DND-41 (cell line): ENCODE measurements at regions not wholly inside any gene's neighbourhood (a gene's known extent, or its start where the extent isn't known, plus 50 kb on each side); places are given as distances from the start of the nearest gene placed in this dataset.

ENCODE experiments used
- ATAC-seq: fragments of 200-7000 bp; cut with Tn5 transposase; 3 replicates; pipeline ENCODE4 v1.9.1; 2021; ENCODE audit warnings: low read depth; ENCODE audit not compliant: insufficient read depth
- DNase-seq: peaks from one replicate; pipeline ENCODE4 v3.0.0-alpha.2; 2020
- H2AFZ ChIP-seq: 2 replicates; pipeline ENCODE4 v1.6.0; 2012; ENCODE audit warnings: low read depth, low read length
- H3K27ac ChIP-seq: 2 replicates; pipeline ENCODE4 v1.5.1; 2012; ENCODE audit warnings: low read length, inconsistent platforms
- H3K27me3 ChIP-seq: fragments of 200-600 bp; sonication (generic); 2 replicates; pipeline ENCODE4 v1.6.0; 2012; ENCODE audit warnings: low read length, mild to moderate bottlenecking, inconsistent platforms; ENCODE audit not compliant: insufficient read depth, poor library complexity
- H3K36me3 ChIP-seq: 2 replicates; pipeline ENCODE4 v1.5.1; 2012; ENCODE audit warnings: low read length, inconsistent platforms; ENCODE audit not compliant: insufficient read depth
- H3K4me1 ChIP-seq: 2 replicates; pipeline ENCODE4 v1.5.1; 2012; ENCODE audit warnings: mild to moderate bottlenecking, low read length; ENCODE audit not compliant: insufficient read depth
- H3K4me2 ChIP-seq: 2 replicates; pipeline ENCODE4 v1.6.0; 2012; ENCODE audit warnings: mild to moderate bottlenecking, moderate library complexity, low read length, inconsistent platforms; ENCODE audit not compliant: insufficient read depth
- H3K4me3 ChIP-seq, 2 experiments: fragments of 200-600 bp in 1 of 2; shearing (Covaris generic) in 1 of 2; 2 replicates each; pipeline ENCODE4 v1.5.1; 2012 to 2016; ENCODE audit warnings: inconsistent platforms in 2 of 2, low read length in 2 of 2, mild to moderate bottlenecking in 2 of 2, low read depth in 1 of 2, moderate library complexity in 1 of 2
- H3K79me2 ChIP-seq: 2 replicates; pipeline ENCODE4 v1.6.0; 2012; ENCODE audit warnings: low read length, inconsistent platforms; ENCODE audit not compliant: insufficient read depth
- H3K9ac ChIP-seq: 2 replicates; pipeline ENCODE4 v1.6.0; 2012; ENCODE audit warnings: low read depth, mild to moderate bottlenecking, inconsistent platforms, low read length, moderate library complexity
- H3K9me3 ChIP-seq: 2 replicates; pipeline ENCODE4 v1.5.1; 2012; ENCODE audit warnings: low read length, moderate library complexity, mild to moderate bottlenecking, inconsistent platforms; ENCODE audit not compliant: insufficient read depth, severe bottlenecking
- H4K20me1 ChIP-seq: 2 replicates; pipeline ENCODE4 v1.6.0; 2012; ENCODE audit warnings: low read length; ENCODE audit not compliant: insufficient read depth
- CTCF ChIP-seq: IDR thresholded peaks from 2 replicates; pipeline ENCODE4 v1.5.1; 2012; ENCODE audit warnings: borderline replicate concordance, low read length, moderate library complexity, mild to moderate bottlenecking; ENCODE audit not compliant: poor library complexity, severe bottlenecking; ENCODE audit errors: extremely low read depth
- EZH2 ChIP-seq: IDR thresholded peaks from 3 replicates; pipeline ENCODE4 v1.6.1; 2012; ENCODE audit warnings: borderline replicate concordance, low read depth, mild to moderate bottlenecking, moderate library complexity, low read length, inconsistent platforms; ENCODE audit not compliant: severe bottlenecking

GRCh38 chr6:14382678-14383236, 265.2 kb downstream of the CD83 start:
- no peak for ATAC-seq
- Histone ChIP-seq H3K27me3 (no peaks in the 10 kb centered on the region), H3K9ac (peak overlapping the region; percentile 47), H3K36me3 (no peaks in the 10 kb centered on the region), H3K4me1 (peaks cover 71% of the 10 kb centered on the region), H2AFZ (no peak overlapping the region), H3K4me2 (peak overlapping the region; percentile 43), H3K4me3 (no peak overlapping the region), H4K20me1 (no peaks in the 10 kb centered on the region), H3K79me2 (no peaks in the 10 kb centered on the region), H3K27ac (peak overlapping the region; percentile 73), H3K9me3 (no peaks in the 10 kb centered on the region)
- DNase-seq, result no peak
- TF ChIP-seq CTCF (no peak), EZH2 (no peak)

GRCh38 chr6:14383393-14384174, 266.0 kb downstream of the CD83 start:
- Histone ChIP-seq H4K20me1 (no peaks in the 10 kb centered on the region), H3K4me1 (peaks cover 71% of the 10 kb centered on the region), H3K9ac (peak overlapping the region; percentile 47; the same call in 1 of the 2 replicates), H3K36me3 (no peaks in the 10 kb centered on the region), H3K4me3 (no peak overlapping the region), H3K9me3 (no peaks in the 10 kb centered on the region), H3K4me2 (no peak overlapping the region), H2AFZ (0 out of 2 replicates have a peak overlapping the region, but pooled peaks have one; percentile 6), H3K79me2 (no peaks in the 10 kb centered on the region), H3K27me3 (no peaks in the 10 kb centered on the region), H3K27ac (peak overlapping the region; percentile 73)
- no peak for ATAC-seq
- TF ChIP-seq EZH2, result no peak
- no peak for TF ChIP-seq CTCF
- DNase-seq, result no peak

DNA sequence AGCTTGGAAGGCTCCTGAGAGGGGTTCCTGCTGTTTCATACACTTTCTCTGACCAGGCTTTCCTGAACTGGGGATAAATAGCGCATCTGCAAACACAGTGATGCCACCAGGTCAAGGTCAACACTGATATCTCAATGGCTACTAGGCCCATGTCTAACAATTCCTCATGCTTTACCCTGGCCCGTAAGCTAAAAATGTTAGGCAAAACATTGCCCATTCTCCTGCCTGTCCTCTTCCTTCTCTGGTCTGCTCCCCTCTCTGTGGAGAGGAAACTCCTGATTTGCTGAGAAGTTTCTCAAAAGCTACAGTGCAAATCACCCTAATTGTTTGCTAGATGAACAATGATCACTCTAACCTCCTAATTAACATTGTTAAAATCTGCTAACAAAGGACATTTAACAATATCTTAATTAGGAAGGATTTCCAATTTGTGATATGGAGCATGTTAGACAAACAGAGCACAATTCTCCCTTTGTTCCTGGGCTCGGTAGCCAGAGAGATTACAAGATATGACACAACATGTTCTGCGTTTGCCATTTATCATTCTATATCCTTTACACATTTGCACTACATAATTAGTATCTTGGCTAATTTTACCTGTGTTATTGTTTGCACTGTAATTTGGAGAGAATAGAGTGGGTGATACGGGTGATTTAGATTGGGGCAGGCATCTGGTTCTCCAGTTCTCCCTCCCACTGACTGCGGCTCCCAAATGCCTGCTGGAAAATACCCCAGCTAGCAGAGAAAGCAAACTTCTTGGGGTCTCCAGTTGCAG, 266.8 kb downstream of the CD83 start:
- no peaks in the 10 kb centered on the region for H3K36me3 ChIP-seq
- DNase-seq (no peak), ATAC-seq (no peak)
- no peaks in the 10 kb centered on the region for H3K27me3 ChIP-seq
- H3K79me2 ChIP-seq, result no peaks in the 10 kb centered on the region
- peak overlapping the region; percentile 73 for H3K27ac ChIP-seq
- H3K9me3 ChIP-seq, result no peaks in the 10 kb centered on the region
- no peak overlapping the region for H3K4me3 ChIP-seq
- H2AFZ ChIP-seq, result no peak overlapping the region
- H3K4me1 ChIP-seq, result peaks cover 71% of the 10 kb centered on the region
- no peak overlapping the region for H3K9ac ChIP-seq
- no peak overlapping the region for H3K4me2 ChIP-seq
- TF ChIP-seq CTCF, result no peak
- H4K20me1 ChIP-seq, result no peaks in the 10 kb centered on the region
